SW 1271 (cell line): ENCODE measurements at regions not wholly inside any gene's neighbourhood (a gene's known extent, or its start where the extent isn't known, plus 50 kb on each side); places are given as distances from the start of the nearest gene placed in this dataset.
"Not testable (repeated sequence)": the region's sequence is repeated elsewhere in the genome, so short reads cannot be mapped to it uniquely, and the experiment has no call there.

Experiments
- DNase-seq, 2 experiments: peaks; one replicate each; lab custom pipeline; 2025; lab: John Stamatoyannopoulos, UW

- no peak for DNase-seq
These were observed 115.4 kb upstream of the RAB4A start for GRCh38 chr1:229155472-229155871.

GRCh38 chr1:229156872-229157271 lies 114.0 kb upstream of the RAB4A start:
- no peak for DNase-seq

DNA sequence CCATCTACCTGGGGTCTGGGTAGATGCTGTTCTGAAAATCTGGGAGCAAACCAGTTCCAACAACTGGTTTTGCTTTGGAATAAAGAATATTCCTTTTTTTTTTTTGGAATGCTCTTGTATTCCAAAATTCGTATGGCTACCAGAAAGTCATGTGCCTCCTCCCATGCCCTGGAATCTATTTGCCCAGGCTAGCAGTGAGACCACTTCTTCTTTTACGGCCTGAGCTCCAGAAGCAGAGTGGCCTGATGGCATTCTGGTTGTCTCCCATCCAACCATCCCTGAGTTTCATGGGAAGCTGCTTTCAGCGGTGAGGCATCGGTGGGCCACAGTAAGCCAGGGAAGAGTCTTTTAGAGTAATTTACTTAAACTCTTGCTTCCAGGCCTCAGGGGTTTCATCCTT lies 113.4 kb upstream of the RAB4A start:
- DNase-seq: no peak

DNA sequence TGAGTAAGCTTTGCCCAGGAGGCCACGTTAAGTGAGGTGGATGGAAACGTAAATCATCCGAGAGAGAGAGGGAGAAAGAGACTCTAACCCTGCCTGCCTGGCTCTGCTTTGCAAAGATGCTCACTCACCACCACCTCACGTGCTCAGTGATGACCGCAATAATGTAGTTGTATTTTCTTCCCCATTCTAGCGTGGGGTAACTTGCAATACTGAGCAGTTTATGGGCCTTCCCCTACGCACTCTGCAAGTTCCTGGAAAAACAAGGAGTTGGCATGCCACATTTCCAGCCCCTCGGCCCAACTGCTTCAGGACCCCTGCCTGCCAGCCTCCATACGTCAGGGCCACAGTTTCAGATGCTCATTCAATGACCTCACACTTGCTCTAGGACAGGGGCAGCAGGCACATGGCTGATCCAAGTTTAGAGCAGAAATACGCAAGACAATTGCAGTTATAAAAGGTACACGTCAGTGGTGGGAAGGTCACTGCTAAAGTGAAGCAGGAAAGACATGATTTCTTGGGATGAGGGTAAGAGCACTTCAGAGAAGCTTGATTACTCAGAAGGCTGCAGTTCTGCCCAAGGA lies 112.5 kb upstream of the RAB4A start:
- DNase-seq: no peak

DNA sequence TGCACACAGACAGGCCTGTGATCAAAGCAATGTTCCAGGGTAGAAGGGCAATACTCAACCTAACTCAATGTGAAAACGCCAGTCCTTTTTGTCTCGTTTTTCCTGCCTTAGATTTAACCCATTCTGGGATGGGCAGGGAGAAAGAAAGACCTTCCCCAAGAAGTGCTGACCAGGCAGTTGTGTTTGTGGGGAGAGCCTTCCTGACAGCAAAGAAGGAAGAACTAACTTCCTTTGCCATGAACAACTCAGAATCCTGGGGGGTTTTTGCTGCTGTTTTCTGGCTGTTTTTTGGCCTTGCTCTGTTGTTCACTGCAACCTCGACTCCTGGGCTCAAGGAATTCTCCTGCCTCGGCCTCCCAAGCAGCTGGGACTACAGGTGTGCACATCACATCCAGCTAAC lies 112.0 kb upstream of the RAB4A start:
- no peak for DNase-seq

DNA sequence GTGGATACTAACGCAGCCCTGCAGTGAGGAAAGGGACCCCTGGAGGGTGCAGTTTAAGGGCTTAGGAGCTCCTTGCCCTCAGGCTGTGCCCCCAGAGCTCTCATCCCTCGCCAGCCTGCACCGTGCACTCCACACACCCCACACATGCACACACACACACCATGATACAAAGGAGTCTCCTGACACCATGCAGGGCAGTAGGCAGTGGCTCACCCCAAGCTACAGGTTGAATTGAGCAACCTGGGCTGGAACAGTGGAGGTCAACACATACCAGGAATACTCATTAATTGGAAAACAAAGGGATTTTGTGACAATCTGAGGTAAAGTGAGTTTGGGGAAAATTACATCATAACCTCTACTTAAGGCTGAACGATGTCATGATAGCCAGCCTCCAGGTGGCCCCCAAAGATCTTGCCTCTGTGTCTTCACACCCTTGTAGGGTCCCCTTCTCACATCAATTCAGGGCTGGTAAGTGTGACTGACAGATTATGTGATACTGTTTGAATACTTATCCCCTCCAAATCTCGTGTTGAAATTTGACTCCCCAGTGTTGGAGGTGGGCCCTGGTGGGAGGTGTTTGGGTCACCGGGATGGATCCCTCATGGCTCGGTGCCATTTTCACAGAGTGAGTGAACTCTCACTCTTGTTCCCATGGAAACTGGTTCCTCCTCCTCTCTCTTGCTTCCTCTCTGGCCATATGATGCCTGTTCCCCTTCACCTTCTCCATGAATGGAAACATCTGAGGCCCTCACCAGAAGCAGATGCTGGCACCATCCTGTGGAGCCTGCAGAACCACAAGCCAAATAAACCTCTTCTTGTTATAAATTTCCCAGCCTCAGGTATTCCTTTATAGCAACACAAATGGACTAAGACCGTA lies 111.0 kb upstream of the RAB4A start:
- no peak for DNase-seq

- DNase-seq: no peak
These were observed 109.2 kb upstream of the RAB4A start for GRCh38 chr1:229161740-229162139.

- no peak for DNase-seq
These were observed 107.9 kb upstream of the RAB4A start for GRCh38 chr1:229162825-229163515.

GRCh38 chr1:229164348-229164747 lies 106.6 kb upstream of the RAB4A start:
- DNase-seq: no peak

DNA sequence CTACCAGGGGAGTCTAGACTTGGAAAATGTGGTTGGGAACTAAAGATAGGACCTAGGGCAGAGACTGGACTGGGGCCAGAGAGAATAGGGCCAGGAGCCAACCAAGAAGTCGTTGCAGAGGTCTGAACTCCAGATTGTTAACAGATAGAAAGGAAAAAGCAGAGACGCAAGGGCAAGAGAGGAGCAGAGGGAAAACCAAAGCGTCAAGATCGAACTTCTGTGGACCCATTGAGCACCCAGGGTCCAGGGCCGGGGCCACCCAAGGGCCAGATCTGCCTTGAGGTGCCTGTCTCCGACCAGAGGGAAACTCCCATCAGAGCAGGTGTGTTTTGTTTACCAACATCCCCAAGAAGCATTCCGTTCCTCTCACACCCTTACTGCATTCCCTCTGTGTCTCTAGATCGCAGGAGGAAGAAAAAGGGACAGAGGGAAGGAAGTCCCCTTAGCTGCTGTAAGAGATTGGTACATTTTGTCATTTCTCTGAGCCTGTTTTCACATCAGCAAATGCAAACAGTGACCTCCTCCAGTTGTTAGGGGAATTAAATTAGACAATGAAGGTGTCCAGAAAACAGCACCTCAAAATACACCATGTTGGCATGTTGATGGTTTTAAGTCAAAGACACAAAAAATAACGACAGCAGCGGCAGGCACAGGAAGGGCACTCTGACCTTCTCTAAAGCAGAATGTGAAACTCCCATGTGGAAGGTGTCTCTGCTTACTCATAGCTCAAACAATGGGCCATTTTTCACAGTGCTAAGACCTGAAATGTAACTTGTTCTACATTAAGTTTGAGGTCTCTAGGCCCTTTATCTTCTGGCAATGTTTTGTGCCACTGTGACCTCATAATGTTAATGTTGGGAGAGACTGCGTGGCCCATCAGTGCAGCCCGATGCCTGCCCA lies 105.8 kb upstream of the RAB4A start:
- DNase-seq: no peak

GRCh38 chr1:229167318-229167717 lies 103.6 kb upstream of the RAB4A start:
- DNase-seq: no peak

DNA sequence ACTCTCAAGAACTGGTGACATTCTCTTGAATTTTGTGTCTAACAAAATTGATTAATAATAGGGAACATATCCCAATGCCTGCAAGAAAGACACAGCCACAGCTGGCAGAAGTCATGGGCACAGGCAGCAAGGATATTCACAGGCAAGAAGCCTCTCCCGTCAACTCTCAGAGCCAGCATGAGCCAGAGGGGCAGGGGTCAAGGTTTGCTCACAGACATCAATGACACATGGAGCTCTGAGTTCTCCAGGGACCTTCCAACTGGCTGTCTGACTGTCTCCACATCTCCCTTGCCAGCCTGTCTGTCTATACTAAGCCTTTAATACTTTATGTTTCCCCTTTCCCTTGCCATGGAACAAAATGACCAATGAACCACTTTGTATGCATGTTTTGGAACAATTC lies 101.5 kb upstream of the RAB4A start:
- DNase-seq: no peak

DNA sequence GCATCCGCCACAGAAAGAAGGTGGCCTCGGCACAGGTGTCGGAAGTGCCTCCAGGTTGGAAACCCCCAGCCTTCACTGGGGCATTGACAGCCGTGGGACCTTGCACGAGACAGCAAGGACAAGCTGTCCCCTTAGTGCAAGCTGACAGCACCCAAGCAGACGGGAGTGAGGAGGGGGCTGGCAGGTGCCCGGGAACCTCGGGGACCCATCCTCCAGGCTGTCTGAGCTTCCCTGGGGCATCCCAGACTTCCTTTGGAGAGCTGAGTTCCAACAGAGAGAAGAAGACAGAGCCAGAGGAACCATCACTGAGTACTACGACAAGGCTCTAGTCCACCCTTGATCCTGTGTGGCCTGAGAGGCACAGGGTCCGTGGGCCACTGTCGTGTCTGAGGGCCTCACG lies 100.6 kb upstream of the RAB4A start:
- DNase-seq: no peak

DNA sequence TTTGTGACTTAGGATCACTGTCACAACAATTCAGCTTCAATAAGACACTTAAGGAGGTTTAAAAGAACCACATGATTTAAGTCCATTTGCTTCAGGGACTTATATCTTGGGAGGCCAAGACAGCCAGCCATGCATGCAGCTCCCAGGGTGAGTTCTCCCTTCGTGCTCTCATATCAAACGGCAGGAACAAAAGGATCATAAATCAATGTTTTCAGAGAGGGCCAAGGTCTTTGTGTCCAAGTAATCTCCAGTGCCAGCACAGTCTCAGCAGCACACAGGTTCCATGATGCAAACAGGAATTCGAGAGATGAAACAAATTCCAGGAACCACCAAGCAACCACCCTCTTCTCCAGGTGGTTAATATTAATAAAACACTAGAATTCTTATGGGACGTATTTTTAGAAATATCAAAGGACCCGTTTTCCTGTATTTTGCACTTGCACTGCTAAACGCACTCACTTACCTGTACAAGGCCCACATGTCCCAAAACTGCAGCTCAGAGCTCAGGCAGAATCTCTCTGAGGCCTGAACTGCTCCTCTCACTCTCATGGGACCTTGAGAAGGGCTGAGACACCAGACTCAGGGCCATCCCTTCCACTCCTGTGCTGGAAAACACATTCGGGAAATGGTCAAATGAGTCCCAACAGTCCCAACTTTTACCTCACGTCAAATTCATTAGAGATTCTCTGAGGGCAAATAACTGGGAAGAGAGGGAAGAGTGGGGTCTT lies 100.0 kb upstream of the RAB4A start:
- DNase-seq: no peak

GRCh38 chr1:229171934-229172333 lies 99.0 kb upstream of the RAB4A start:
- no peak for DNase-seq

DNA sequence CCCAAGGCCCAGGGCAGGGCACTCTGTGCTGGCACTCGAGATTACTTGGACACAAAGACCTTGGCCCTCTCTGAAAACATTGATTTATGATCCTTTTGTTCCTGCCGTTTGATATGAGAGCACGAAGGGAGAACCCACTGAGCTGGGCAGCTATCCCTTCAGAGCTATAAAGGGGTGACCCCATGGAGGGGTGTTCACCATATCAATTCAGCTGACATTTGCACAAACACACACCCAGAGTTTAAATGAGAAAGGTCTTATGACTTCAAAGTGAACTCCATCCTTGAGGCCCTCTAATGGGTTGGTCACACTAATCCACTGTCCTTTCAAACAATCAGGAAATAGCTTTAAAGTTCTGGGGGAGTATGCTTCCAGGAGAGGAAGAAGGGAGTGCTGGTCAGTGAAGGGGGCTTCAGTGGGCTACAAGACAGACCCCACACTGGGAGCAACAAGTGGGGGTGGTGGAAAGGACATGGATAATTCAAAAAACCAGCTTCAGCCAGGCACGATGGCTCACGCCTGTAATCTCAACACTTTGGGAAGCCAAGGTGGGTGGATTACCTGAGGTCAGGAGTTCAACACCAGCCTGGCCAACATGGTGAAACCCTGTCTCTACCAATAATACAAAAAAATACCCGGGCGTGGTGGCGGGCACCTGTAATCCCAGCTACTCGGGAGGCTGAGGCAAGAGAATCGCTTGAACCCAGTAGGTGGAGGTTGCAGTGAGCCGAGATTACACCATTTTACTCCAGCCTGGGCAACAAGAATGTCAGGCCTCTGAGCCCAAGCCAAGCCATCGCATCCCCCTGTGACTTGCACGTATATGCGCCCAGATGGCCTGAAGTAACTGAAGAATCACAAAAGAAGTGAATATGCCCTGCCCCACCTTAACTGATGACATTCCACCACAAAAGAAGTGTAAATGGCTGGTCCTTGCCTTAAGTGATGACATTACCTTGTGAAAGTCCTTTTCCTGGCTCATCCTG lies 97.1 kb upstream of the RAB4A start:
- not testable (repeated sequence) for DNase-seq

DNA sequence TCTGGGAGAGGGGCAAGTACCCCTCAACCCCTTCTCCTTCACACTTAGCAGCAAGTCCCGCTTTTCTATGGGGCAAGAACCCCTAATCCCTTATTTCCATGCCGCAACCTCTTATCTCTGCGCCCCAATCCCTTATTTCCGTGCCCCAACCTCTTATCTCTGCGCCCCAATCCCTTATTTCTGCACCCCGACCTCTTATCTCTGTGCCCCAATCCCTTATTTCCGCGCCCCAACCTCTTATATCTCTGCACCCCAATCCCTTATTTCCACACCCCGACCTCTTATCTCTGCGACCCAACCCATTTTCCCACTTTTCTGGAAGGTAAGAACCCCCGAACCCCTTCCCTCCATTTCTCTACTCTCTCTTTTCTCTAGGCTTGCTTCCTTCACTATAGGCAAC lies 95.6 kb upstream of the RAB4A start:
- not testable (repeated sequence) for DNase-seq

DNA sequence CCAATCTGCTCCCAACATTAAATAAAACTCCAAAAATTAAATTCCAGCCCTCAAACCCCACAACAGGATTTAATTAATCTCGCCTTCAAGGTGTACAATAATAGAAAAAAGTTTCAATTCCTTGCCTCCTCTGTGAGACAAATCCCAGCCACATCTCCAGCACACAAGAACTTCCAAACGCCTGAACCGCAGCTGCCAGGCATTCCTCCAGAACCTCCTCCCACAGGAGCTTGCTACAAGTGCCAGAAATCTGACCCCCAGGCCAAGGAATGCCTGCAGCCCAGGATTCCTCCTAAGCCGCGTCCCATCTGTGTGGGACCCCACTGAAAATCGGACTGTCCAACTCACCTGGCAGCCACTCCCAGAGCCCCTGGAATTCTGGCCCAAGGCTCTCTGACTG lies 94.5 kb upstream of the RAB4A start:
- DNase-seq: not testable (repeated sequence)

DNA sequence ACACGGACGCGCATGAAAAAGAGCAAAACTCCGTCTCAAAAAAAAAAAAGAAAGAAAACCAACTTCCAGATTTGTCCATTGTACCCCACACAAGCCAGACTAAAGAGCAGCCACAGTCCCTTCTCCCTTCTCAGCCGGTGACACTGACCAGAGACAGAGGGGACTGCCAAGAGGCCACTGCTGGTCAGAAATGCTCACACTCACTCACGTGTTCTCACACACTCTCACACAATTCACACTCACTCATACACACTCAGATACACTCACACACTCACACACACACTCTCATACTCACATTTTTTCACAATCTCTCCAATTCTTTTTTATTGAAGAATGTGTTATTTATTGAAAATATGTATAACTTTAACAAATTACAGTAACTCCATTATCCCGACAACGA lies 90.8 kb upstream of the RAB4A start:
- DNase-seq: no peak

- DNase-seq: no peak
These were observed 89.5 kb upstream of the RAB4A start for GRCh38 chr1:229181419-229181818.
